RWPE2 (cell line): ENCODE measurements at regions not wholly inside any gene's neighbourhood (a gene's known extent, or its start where the extent isn't known, plus 50 kb on each side); places are given as distances from the start of the nearest gene placed in this dataset.

Experiments
- ATAC-seq: fragments of 200-7000 bp; cut with Tn5 transposase; 3 replicates; pipeline ENCODE4 v1.9.1; 2021; ENCODE audit warnings: low read depth
- DNase-seq: peaks from one replicate; pipeline ENCODE4 v3.0.0-alpha.2; 2020; ENCODE audit warnings: low spot score
- H3K27ac ChIP-seq: fragments of 450-650 bp; 2 replicates; pipeline ENCODE4 v1.5.1; 2017; ENCODE audit warnings: mild to moderate bottlenecking; ENCODE audit not compliant: poor library complexity, severe bottlenecking
- H3K27me3 ChIP-seq: fragments of 250-450 bp; sonication (Bioruptor Pico); 2 replicates; pipeline ENCODE4 v1.5.1; 2021; ENCODE audit warnings: mild to moderate bottlenecking, moderate library complexity; ENCODE audit not compliant: insufficient read depth, poor library complexity, severe bottlenecking
- H3K36me3 ChIP-seq: fragments of 250-450 bp; sonication (Bioruptor Pico); 2 replicates; pipeline ENCODE4 v1.5.1; 2020; ENCODE audit warnings: low read depth, mild to moderate bottlenecking, moderate library complexity
- H3K4me1 ChIP-seq: fragments of 250-450 bp; sonication (Bioruptor Pico); 2 replicates; pipeline ENCODE4 v1.5.1; 2021; ENCODE audit warnings: mild to moderate bottlenecking, moderate library complexity; ENCODE audit not compliant: insufficient read depth, poor library complexity, severe bottlenecking
- H3K4me3 ChIP-seq: fragments of 250-450 bp; sonication (Bioruptor Pico); 2 replicates; pipeline ENCODE4 v1.5.1; 2021; ENCODE audit warnings: mild to moderate bottlenecking, moderate library complexity; ENCODE audit not compliant: severe bottlenecking
- H3K9me3 ChIP-seq: fragments of 250-450 bp; sonication (Bioruptor Pico); 2 replicates; pipeline ENCODE4 v1.5.1; 2021; ENCODE audit warnings: mild to moderate bottlenecking, moderate library complexity; ENCODE audit not compliant: severe bottlenecking
- CTCF ChIP-seq: fragments of 450-650 bp; IDR thresholded peaks from one replicate; pipeline ENCODE4 v1.5.1; 2017; ENCODE audit warnings: mild to moderate bottlenecking, moderate library complexity; ENCODE audit not compliant: poor library complexity, severe bottlenecking

GRCh38 chr2:119083416-119083815, 75.1 kb downstream of the C1QL2 start:
- Histone ChIP-seq H3K27ac (no peak overlapping the region), H3K27me3 (peaks cover 8% of the 10 kb centered on the region), H3K9me3 (no peaks in the 10 kb centered on the region), H3K4me1 (no peaks in the 10 kb centered on the region), H3K36me3 (no peaks in the 10 kb centered on the region), H3K4me3 (no peak overlapping the region)
- no peak for TF ChIP-seq CTCF
- ATAC-seq (no peak), DNase-seq (no peak)

- no peak for ATAC-seq
- H3K27ac ChIP-seq, result no peak overlapping the region
- DNase-seq, result no peak
Observed at GRCh38 chr2:119082821-119083400, 75.6 kb downstream of the C1QL2 start.

GRCh38 chr2:119078796-119079195, 79.8 kb downstream of the C1QL2 start:
- H3K9me3 ChIP-seq, result no peaks in the 10 kb centered on the region
- TF ChIP-seq CTCF, result no peak
- H3K4me3 ChIP-seq, result no peak overlapping the region
- ATAC-seq (no peak), DNase-seq (no peak)
- H3K4me1 ChIP-seq, result no peaks in the 10 kb centered on the region
- H3K27me3 ChIP-seq, result peaks cover 8% of the 10 kb centered on the region
- H3K36me3 ChIP-seq, result no peaks in the 10 kb centered on the region
- no peak overlapping the region for H3K27ac ChIP-seq

More at GRCh38 chr2:119082821-119083400, 75.6 kb downstream of the C1QL2 start:
- Histone ChIP-seq H3K27me3 (peaks cover 8% of the 10 kb centered on the region), H3K36me3 (no peaks in the 10 kb centered on the region), H3K9me3 (no peaks in the 10 kb centered on the region), H3K4me1 (no peaks in the 10 kb centered on the region), H3K4me3 (no peak overlapping the region)
- TF ChIP-seq CTCF, result no peak

GRCh38 chr2:119076713-119077112, 81.8 kb downstream of the C1QL2 start:
- Histone ChIP-seq H3K4me1 (no peaks in the 10 kb centered on the region), H3K36me3 (no peaks in the 10 kb centered on the region), H3K9me3 (no peaks in the 10 kb centered on the region), H3K27me3 (peaks cover 8% of the 10 kb centered on the region), H3K4me3 (no peak overlapping the region), H3K27ac (no peak overlapping the region)
- DNase-seq, result no peak
- ATAC-seq, result no peak
- no peak for TF ChIP-seq CTCF

GRCh38 chr2:119073213-119073612, 85.3 kb downstream of the C1QL2 start:
- no peak overlapping the region for H3K27ac ChIP-seq
- ATAC-seq (no peak), DNase-seq (no peak)
- no peak for TF ChIP-seq CTCF
- H3K36me3 ChIP-seq, result no peaks in the 10 kb centered on the region
- H3K4me1 ChIP-seq, result no peaks in the 10 kb centered on the region
- no peak overlapping the region for H3K4me3 ChIP-seq
- peaks cover 4% of the 10 kb centered on the region for H3K27me3 ChIP-seq
- H3K9me3 ChIP-seq, result no peaks in the 10 kb centered on the region
